NCI-H1436 (cell line): ENCODE measurements at regions not wholly inside any gene's neighbourhood (a gene's known extent, or its start where the extent isn't known, plus 50 kb on each side); places are given as distances from the start of the nearest gene placed in this dataset.
"Not testable (repeated sequence)": the region's sequence is repeated elsewhere in the genome, so short reads cannot be mapped to it uniquely, and the experiment has no call there.

Experiments
- DNase-seq: peaks from one replicate; lab custom pipeline; 2025; lab: John Stamatoyannopoulos, UW

DNA sequence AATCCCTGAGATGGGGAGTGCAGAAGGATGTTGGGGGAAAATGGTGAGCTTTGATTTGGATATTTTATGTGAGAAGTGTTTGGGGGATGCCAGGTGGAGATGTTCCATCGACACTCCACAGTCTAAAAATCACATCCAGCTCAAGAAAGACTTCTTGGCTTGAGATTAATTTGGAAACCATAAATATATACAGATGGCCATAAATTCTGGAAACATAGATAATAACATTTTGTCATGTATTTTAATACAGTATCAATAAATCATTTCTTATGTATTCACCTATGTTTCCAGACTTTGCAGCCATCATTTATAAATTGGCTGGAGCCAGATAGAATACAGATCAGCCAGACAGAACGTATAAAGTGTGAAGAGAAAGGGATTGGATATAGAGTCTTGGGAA is 245.5 kb upstream of the DDHD1 start:
- no peak for DNase-seq

DNA sequence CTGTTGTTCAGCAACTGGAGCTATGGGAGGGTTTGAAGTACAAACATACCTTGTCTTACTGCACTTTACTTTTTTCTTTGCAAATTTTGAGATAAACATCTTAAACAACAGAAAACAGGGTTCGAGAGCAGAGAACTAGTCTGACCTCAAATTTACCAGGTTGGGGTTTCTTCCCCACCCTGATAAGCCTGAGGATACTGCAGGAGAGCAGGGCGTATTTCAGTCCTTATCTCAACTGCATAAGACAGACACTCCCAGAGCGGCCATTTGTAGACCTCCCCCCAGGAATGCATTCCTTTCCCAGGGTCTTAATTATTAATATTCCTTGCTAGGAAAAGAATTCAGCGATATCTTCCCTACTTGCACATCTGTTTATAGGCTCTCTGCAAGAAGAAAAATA is 242.1 kb upstream of the DDHD1 start:
- DNase-seq, result not testable (repeated sequence)

DNA sequence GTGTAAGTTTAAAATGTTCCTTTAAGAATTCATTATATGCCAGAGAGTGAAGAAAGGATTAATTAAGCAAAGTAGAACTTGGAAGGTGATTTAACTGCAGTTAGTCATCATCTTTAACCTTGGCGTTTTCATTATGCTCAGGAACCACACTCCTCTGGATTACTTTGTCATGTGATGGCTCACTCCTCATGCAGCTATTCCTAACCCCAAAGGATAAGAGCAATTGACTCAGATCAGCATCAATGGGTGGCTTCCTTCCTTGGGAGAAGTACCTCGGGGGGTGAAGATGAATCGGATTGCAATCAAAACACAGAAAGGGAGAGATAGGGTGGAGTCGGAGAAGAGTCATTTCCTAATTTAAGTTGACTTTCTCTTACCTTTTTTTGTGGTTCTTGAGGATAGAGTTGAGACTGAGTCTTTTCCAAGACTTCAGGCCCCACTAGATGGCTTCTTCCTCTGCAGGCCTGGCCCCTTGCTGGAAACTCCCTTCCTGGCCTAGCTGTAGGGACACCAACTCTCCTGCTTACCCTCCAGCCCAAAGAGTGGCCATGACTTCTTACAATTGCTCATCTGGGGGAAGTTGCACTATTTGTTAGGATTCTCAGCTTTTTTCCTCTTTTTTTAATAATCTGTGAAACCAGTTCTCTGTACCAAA is 238.6 kb upstream of the DDHD1 start:
- no peak for DNase-seq

DNA sequence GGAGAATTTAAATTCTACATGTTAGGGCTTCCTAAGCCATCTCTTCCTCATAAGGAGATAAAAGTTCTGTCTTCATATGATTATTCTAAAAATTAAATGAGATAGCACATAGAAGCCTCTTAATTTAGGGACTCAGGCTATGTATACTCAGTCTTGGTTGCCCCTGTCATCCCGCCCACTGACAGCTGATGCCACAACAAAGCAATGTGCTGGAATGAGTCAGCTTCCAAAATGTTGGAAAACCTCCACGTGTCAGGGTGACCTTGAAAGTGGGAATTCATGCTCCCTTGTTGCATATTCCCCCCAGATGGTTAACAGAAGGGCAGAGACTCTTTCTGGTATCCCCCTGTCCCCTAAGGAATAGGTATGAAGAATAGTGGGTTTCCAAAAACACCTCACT is 238.0 kb upstream of the DDHD1 start:
- no peak for DNase-seq

DNA sequence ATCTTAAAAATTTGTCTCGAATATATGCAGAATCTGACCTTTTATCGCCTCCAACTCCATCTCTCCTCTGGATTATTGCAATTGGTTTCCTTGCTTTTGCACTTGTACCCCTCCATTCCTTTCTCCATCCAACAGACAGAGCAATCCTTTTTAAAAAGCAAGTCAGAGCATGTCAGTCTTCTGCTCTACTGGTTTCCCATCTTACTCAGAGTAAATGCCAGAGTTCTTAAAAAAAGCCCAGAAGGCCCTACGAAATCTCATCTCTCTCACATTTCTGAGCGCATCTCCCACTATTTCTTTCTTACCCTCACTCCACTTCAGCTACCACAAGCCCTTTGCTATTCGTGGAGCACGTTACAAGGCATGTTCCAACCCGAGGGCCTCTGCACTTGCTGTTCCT is 236.9 kb upstream of the DDHD1 start:
- no peak for DNase-seq

DNA sequence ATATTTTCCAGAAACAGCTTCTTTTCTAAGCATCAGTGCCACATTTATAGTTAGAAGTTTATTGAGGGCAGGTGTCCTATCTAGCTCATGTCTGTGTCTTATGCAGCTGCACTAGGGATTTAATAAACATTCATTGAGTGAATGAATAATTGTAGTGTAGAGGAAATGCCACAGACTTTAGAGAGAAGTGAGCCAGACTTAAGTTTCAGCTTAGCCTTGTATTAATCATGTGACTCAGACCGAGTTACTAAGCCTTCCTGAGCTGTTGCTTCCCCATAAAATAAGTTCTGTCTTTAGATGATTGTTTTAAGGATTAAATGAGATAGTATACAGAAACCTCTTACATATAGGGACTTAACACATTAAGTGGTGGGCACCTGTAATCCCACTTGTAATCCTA is 236.1 kb upstream of the DDHD1 start:
- DNase-seq, result no peak

DNA sequence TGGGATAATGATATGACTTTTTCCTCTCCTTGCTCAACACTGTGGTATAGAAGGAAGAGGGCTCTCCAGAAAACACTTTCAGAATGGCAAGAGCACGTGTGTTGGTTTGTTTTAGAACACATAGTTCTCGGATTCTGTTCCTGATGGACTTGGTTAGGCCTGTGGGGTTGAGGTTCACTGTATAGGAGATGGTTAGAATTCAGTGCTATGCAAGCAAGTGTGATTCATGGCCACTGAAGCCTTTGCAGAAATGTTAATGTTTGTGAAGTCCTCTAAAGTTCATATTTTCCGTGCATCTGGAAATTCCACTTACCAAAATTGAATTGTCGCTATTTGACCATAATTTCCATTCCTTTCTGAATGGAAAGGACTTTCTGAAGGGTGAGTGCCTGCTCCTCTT is 233.2 kb upstream of the DDHD1 start:
- no peak for DNase-seq

DNA sequence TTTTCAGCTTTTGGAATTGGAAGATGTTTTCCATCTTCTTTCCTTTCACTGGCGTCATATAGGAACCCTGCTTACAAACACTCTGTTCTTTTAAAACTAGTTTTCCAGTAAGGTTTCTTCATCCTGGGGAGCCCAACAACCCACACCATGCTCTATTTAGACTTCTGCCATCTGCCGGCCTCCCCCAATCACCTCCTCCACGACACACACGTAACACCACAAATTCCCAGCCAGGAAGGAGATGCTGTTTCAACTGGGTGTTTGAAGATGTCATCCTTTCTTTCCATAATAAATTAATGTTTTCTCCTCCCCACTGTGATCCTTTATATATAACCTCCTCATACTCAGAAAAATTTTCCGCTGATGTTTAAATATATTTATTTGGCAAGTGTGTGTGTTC is 231.4 kb upstream of the DDHD1 start:
- no peak for DNase-seq

DNA sequence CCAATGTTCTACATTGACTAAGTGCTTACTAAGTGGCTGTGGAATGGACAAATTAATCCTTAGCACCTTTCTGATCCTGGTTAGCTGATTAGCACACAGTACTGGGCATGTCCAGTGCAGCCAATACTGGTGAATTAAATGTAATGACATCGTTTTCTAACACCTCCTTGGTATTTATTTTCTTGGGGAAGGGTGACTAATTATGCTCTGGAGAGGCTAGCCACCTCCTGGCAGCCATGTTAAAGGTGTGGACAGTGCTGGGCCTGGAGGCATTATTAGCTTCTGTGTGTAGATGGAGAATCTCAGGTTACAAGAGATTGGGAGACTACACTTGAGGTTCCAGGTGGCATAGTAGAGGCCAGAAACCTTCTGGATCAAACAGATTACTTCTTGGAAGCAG is 230.9 kb upstream of the DDHD1 start:
- no peak for DNase-seq

DNA sequence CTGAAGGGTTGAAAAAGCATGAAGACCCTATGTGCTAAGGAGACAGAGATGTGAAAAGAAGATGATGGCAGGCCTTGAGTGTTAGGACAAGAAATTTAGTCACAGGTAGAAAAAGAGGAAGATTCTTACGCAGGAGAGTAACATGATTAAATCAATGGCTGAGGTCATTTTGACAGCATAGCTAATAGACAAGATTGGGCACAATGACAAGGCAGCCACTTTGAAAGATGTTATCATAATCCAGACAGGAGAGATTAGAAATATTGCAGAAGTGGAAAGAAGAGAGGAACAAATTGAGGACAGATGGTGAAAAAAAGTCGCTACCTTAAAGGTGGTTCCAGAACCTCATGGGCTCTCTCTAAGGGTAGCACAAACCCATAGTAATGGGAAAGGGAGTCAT is 228.8 kb upstream of the DDHD1 start:
- no peak for DNase-seq

DNA sequence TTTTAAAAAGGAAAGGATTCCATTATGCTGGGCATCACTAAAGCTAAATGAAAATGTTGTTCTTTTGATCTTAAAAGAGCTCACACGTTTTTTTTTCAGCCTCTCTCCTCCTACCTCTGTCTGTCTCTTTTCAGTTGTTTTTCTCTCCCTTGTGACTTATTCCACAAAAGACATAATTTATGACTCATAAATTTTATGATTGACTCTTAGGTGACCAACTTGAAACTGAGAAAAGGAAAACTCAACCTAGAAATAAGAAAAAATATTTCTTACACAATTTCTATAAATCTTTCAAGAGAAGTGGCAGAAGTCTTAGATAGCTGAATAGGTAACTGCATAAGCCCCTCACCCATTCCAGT is 227.7 kb upstream of the DDHD1 start:
- DNase-seq, result no peak

DNA sequence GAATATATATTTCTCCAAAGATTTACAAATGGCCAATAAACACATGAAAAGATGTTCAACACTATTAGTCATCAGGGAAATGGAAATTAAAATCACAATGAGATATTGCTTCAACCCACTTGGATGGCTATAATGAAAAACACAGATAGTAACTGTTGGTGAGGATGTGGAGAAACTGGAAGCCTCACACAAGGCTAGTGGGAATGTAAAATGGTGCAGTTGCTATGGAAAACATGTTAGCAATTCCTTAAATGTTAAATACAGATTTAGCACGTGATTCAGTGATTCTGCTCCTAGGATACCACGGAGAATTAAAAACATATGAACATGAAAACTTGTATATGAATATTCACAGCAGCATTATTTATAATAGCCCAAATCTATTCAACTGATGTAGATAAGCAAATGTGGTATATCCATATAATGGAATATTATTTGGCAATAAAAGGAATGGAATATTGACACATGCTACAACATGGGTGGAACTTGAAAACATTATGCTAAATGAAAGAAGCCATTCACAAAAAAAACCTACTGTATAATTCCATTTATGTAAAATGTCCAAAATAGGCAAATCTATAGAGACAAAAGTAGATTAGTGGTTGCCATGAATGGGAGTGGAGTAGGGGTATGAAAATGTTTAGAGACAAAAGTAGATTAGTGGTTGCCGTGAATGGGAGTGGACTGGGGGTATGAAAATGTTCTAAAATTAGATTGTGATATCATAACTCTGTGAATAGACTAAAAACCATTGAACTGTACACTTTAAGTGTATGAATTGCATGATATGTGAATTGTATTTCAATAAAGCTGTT is 227.1 kb upstream of the DDHD1 start:
- no peak for DNase-seq

DNA sequence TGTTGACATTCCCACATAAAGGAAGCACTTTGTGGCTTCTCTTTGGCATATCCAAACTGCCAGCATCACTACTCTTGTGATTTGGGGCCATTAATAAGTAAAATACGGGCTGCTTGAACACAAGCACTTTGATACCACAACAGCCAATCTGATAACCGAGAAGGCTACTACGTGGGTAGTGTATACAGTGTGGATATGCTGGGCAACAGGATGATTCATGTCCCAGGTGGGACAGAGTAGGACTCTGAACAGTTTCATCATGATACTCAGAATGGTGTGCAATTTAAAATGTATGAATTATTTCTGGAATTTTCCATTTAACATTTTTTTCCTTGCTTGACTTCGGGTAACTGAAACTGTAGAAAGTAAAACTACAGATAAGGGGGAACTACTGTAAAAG is 225.0 kb upstream of the DDHD1 start:
- DNase-seq, result no peak

DNA sequence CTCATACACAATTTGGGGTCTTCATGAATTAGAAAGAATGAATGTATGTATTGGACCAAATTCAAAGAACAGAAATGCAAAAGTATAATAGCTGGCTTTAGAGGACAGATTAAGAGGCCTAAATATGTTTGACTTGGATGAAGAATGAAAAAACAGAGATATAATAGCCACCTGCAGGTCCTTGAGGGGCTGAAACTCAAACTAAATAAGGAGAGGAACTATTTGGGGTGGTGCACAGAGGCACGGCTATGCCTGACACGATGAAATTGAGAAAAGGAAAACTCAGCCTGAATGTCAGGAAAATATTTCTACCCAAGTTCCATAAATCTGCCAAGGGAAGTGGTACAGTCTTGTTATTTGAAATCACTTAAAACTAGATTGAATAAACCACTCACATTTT is 222.9 kb upstream of the DDHD1 start:
- no peak for DNase-seq

DNA sequence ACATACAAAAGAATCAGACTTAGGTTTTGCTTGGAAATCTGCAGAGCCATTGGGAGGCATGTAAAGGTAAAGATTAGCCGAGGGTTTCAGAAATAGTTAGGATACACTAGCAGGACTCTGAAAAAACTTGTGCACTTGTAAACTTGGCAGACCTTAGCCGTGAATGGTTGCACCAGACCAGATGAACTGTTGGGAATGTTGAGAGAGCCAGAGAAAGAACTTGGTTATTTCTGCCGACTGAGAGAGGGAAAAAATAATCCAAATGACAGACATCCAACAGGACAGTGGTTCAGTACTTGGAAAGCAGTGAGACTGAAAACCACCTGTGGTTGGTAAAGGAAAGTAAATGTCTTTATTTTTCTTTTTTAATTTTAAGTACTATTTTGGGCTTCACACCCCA is 222.5 kb upstream of the DDHD1 start:
- DNase-seq, result no peak

DNA sequence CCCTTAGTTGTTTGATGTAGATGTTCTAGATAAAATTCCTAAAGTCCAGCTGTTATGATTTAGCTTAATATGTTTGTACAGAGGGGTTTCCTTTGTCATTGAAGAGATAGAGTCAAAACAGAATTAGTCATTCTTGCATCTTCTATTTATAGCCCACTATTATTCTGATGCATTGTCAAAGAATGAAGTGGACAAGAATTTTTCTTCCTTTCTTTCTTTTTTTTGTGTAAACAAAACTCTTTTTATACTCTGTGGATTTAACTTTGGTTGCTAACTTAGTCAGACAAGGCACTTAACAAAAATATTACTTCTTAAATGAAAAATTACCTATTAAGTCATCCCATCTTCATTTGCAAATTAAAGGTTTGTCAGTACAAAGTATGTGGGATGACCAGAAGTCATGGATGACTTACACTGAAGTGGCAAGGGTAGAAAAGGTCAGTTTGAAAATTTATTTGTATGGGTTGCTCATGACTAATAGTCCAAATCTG is 215.6 kb upstream of the DDHD1 start:
- no peak for DNase-seq

DNA sequence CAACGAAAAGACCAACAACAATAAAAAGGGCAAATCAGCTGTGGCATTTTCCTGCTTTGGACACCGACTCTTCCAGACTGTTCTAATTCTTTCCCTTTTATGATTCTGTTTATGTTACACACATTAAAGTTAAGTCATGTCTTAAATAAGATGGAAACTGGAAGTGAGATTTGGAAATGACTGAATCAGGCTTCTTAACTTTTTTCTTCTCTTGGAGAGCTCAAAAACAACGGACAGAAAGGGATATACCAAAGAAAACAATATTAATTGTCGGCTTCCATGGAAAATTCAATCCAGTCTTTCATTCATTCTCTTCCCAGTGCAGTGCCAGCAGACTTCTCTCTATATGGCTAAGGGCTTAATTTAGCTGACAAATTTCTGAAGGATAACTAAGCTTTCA is 214.9 kb upstream of the DDHD1 start:
- DNase-seq, result no peak

DNA sequence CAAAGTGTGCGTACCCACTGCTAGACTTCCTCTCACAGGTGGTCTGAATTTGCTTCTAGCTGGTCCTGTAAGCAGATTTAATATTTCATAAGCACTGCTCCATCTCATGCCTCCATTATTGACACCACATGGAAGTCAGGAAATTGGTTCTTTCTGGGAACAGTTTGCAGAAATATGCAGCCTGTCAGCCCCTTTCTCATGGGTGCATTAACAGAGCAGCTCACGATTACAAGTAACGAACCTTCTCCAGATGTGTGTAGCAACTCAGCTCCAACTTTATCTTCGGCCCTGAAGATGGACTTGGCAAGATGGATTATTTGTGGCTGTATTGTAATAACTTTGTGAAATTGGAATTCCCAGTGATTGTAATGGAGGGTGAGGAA is 214.5 kb upstream of the DDHD1 start:
- DNase-seq, result no peak

DNA sequence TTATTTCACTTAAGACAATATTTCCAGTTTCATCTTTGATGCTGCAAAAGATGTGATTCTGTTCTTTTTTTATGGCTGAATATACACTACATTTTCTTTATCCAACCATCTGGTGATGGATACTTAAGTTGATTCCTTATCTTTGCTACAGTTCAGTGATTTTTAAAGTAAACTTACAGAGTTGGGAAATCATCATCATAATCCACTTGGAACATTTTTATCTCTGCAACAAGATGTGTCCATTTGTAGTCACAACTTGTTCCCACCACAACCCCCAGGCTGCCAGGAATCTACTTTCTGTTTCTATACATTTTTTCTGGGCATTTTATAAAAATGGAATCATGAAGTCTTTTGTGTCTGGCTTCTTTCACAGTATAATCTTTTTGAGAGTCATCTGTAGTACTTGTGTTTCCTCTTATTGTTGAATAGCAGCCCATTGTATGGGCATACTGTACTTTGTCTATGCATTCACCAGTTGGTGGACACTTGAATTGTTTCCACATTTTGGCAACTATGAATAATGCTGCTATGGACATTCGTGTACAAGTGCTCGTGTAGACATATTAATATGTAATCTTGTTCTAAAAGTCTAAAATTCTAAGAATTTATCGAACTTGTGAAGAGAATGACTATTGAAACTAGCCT is 212.5 kb upstream of the DDHD1 start:
- no peak for DNase-seq

DNA sequence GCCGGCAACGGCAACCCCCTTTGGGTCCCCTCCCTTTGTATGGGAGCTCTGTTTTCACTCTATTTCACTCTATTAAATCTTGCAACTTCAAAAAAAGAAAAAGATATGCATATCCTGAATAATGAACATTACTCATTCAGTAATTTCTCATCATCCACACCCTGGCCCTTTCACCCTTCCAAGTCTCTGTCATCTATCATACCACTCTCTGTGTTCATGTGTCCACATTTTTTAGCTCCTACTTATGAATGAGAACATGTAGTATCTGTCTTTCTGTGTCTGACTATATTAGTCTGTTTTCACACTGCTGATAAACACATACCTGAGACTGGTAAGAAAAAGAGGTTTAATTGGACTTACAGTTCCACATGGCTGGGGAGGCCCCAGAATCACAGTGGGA is 209.8 kb upstream of the DDHD1 start:
- DNase-seq, result not testable (repeated sequence)

DNA sequence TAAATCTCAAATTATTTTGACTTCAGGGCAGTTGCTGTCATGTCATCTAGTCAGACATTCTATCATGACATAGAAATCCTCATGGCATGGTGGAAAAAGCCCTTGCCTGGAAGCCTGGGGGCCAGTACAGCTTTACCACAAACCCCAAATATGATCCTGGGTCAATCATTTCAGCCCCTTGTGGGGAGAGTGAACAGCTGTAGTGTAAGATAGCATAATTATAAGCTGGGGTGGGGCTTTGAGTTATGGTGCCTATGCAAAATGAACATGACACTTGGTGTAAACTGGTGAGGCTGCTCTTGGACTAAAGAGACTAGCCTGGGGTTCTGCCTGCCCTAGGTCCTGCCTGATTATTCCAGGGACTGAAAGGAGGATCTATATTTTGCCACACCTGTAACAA is 207.7 kb upstream of the DDHD1 start:
- DNase-seq, result no peak

DNA sequence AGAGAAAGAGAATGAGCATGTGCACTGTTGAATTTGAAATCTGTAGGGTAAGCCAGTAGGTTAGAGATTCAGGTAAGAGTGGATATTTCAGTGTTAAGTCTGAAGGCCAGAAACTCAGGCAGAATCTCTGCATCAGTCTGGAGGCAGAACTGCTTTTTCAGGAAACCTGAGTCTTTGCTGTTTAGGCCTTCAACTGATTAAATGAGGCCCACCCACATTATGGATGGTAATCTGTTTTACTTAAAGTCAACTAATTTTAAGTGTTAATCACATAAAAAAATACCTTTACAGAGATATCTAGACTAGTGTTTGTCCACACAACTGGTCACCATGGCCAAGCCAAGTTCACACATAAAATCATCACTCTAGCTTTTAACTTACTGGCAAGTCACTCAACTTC is 205.0 kb upstream of the DDHD1 start:
- no peak for DNase-seq

DNA sequence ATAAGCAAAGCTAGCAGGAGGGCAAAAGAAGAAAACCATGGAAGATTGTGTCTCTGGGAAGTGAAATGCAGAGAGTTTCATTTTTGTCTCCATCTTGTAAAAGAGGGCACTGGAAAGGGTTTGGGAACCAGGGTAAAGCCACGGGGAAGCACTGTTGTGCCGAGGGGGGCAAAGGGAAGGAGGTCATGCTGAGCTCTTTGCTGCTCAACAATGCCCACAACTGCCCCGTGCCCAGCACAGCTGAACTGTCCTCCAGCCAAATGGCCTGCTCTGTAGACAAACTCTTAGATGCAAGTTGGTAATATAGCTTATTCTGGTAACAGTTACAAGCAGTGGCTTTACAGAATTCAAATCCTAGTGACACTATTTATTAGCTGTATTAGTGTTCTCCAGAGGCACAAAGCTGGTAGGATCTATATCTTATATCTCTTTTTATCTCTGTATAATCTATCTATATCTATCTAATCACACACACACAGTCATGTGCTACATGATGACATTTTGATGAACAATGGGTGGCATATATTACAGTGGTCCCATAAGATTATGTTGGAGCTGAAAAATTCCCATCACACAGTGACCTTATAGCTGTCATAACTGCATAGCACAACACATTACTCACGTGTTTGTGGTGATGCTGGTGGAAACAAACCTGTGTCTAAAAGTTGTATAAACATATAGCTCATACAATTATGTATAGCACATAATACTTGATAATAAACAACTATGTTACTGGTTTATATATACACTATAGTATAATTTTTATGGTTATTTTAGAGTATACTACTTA is 203.4 kb upstream of the DDHD1 start:
- no peak for DNase-seq
